SH-SY5Y (cell line): ENCODE measurements at regions not wholly inside any gene's neighbourhood (a gene's known extent, or its start where the extent isn't known, plus 50 kb on each side); places are given as distances from the start of the nearest gene placed in this dataset.

ENCODE experiments used
- GATA2 ChIP-seq: IDR thresholded peaks from 2 replicates; pipeline ENCODE4 v1.6.1; 2011; ENCODE audit warnings: mild to moderate bottlenecking, low read depth, low read length
- GATA3 ChIP-seq: IDR thresholded peaks from 2 replicates; pipeline ENCODE4 v1.6.1; 2011; ENCODE audit warnings: low read depth, mild to moderate bottlenecking, low read length, moderate library complexity

DNA sequence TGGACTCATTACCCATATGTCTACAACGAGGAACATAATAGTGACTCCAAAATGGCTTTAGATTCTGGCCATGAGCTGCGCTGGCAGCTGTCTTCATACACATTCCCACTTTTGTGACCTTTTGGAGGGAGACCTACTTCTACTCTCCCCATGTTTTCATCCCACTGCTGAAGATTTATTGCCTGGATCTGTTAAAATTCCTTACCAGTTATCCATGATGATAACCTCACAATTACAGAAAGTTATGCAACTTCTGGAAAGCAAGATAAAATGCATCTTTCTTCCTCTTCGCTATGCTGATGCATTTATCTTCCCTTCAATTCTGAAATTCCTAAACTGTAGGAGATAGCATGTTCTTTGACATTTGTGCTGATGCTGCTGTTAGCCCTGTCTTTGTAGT, 855.3 kb downstream of the SLC4A3 start:
- no peak for TF ChIP-seq GATA3
- TF ChIP-seq GATA2, result no peak

DNA sequence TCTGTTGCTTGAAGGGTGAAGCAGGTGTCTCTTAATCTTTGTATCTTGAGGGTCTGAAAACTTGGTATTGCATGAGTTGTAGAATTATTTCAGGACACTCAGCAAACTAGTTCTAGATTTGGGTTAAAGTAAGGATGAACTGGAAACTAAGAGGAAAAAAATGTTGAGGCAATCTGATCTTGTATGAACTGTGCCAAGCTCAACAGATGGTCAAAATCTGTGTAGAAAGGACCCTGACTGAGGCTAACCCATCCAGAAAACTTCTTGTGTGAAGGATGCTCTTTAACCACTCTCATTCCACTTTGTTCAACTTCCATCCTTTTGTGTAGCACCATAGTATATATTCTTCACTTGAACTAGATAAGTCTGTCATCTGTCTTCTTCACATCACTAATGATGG, 861.7 kb downstream of the SLC4A3 start:
- TF ChIP-seq GATA2 (no peak), GATA3 (no peak)

DNA sequence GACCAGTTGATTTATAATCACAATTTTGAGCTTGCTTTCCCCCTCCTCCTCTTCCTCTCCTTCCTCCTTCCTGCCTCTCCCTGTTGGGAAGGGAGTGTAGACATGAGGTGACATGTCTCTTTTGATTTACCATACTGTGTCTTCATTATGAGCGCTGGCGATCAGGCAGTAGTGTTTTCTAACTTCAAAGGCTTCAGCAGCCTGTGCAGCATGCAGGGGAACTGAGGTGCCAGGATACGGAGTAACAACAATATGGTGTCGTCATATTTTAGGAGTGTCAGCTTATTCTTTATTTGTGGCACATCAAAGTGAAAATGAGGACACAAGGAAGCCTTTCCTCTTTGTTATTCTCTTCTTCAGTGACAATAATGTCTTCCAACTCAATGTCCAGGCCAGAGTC, 864.2 kb downstream of the SLC4A3 start:
- no peak for TF ChIP-seq GATA2
- TF ChIP-seq GATA3, result no peak

DNA sequence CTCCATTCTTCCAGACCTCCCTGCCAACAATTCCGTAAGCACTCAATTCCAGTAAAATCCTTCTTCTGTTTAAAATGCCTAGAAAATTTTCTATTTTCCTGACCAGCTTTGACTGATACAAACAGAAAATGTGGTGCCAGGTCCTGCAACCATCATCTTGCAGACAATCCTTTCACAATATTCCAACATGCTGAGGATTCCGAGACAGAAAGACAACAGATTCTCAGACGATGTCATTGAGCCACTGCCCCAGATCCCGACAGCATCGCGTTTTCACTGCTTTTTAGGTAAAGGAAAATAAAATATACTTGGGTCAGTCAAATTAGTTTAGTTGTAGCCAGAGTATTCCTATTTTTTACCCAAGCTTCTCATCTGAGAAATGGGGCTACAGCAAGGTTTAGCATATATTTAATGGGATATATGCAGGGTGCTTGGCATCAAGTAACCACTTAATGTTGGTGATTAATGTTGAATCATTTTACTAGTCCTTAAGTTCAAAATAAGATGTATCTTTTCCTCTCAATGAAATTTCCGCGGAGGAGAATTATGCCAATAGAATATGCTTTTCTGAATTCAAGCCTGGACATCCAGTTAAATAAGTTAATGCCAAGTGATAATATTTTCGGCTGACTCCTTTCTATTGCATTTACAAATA, 866.6 kb downstream of the SLC4A3 start:
- no peak for TF ChIP-seq GATA3
- no peak for TF ChIP-seq GATA2

DNA sequence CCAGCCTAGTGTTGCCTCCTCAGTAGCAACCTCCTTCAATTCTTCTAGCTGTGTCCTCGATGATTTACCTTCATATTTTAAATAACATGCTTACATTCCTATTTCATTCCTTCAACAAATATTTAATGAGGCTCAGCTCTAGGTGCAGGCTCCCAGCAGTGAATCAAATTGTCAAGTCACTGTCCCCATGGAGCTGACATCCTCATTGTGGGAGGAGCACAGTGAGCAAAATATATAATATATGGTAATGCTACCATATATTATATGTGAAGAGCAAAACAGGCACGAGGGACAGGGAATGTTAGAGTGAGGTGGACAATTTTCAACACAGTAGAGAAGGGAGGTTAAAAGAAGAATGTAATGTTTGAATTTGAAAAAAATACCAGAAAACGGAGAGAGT, 869.1 kb downstream of the SLC4A3 start:
- TF ChIP-seq GATA2 (no peak), GATA3 (no peak)

DNA sequence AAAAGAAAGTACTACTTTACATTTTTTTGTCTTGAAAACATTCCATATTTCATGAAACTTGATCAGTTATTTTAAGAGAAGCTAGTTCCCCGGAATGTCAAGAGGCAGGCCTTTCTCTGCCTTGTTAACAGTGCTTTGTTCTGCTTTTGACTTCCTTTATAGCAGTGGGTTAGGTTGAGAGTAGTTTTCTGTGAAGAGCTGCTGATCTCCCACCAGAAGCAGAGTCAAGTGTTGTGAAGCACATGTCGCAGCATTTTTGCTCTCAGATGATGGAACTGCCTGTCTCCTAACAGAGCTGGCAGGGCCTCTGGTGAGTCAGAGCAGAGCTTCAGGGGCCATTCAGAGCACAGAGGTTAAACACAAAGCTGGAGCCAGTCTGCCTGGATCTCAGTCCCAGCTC, 871.8 kb downstream of the SLC4A3 start:
- TF ChIP-seq GATA2, result no peak
- no peak for TF ChIP-seq GATA3

DNA sequence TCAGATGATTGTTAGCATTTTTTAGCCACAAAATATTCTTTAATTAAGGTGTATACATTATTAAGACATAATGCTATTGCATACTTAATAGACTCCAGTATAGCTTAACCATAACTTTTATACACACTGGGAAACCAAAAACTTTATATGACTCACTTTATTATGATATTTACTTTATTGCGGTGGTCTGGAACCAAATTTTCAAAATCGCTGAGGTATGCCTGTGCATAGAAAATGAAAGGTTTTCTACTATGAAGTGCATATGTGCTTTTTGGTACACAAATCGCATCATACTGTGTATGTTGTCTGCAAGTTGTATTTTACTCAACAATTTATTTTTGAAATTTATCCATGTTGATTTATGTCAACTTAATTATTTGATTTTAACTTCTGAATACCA, 875.1 kb downstream of the SLC4A3 start:
- TF ChIP-seq GATA2, result no peak
- TF ChIP-seq GATA3, result no peak

DNA sequence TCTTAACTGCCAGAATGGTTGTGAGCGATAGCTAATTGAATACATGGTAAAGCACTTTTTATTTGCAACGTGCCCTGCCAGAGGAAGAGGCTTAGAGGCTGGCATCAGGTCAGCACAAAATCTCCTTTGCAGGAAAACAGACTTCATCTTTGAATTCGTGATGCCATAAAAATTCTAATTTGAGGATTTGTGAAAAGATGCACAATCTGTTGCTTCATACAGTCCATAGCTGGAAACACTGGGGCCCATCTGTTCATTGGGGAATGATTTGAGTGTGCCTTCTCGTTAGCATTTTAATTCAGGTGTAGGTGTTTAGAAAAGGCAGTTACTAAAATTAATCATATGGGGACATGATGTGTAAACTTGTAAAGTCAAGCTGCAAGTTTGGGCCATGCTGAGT, 876.0 kb downstream of the SLC4A3 start:
- TF ChIP-seq GATA2, result no peak
- TF ChIP-seq GATA3, result no peak

DNA sequence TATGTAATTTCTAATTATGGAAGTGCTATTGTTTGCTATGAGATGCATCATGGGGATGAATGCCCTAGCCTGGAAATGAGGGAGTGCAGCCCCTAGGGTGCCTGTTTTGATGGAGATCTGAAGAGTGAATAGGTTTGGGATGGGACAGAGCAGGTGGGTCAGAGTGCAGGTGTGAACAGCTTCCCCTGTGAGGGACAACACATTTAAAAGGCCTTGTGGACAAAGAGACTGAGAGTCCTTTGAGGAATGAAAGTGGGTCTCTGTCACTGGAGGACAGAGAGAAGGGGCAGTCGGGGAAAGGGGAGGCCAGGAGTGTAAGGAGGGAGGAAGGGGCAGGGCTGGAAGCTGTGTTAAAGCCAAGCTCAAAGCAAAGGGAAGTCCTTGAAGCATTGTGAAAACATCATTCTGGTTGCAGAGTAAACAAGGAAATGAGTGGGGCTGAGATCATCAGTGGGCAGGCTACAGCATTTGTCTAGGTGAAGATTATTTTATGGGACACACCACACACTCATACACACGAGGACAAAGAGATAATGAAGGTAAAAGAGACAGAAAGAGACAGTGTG, 877.6 kb downstream of the SLC4A3 start:
- no peak for TF ChIP-seq GATA3
- no peak for TF ChIP-seq GATA2

DNA sequence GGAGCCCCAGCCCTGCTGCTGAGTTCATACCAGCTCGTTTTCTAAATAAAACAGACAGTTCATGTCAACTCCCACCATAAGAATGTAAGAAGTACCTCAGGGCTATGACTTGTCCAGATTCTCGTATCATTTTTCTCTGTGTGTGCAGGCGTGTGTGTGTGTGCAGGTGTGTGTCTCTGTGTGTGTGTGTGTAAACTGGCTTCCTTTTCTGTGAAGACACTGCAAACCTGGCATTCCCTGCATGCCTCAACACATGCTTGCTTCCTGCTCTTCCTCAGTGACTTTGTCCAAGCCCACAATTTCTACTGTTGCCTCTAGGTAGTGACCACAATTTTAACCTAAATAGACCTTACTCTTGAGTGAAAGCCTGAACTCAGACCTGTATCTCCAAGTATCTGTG, 879.0 kb downstream of the SLC4A3 start:
- no peak for TF ChIP-seq GATA3
- no peak for TF ChIP-seq GATA2

DNA sequence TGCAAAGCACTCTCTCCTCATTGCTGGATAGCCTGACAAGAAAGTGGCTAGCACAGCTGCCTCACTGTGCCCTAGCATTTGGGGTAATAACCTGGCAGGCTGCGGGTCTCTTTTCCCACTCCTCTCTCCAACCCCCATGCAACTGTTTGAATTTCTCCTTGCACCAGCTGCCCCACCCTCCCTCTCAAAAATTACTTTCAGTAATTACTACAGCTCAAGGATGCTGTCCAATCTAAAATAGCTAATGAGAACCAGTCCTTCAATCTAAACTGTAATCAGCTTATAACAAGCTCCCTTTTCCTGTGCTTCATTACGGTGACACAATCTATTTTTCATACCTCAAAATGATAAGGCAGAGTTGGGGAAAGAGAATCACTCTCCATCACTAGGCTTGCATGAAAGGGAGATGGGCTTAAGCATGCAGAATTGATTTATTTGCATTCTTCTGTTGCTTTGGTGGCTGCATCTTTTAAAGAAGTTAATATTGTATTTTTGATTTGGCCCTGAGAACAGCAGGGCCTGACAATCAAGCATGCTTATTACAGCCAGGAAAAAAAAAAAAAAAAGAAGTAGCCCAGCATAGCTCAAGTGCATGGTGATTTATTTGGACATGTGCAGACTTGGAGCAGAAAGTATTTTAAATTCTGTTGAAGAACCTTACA, 881.8 kb downstream of the SLC4A3 start:
- TF ChIP-seq GATA3, result no peak
- TF ChIP-seq GATA2, result no peak

DNA sequence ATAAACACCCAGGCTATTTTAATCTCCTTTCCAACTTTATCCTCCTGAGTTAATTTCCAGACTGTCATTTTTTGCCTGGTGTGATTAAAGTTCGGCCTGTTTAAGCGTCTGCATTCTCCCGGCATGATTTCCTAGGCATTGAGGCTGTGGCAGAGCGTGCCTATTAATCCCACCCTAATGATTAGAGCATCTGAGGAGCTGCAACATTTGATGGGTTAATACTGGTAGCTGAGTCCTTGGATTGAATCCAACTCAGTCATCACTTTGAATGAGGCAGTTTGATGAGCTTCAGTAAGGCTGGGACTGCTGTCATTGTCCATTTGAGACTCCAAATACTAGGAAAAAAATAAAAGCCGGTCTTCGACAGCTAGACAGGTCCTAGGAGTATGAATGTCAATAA, 882.5 kb downstream of the SLC4A3 start:
- TF ChIP-seq GATA2 (no peak), GATA3 (no peak)

DNA sequence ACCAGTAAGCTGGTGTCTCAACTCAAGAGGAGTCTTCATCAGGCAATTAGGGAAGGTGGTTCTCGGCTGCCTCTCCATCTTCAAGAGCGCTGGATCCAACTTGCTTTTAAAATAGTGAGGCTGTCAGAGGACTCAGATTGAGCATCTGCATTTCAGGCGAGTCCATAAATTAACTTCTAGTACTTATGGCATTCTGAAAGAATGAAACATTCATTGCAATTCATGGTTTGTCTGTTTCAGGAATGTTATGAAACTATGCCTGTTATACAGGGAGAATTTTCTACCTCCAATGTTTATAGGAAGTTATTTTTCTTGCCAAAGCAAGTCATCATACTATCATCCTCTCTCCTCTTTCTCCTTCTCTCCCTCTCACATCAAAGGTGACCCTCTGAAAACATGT, 883.2 kb downstream of the SLC4A3 start:
- no peak for TF ChIP-seq GATA3
- no peak for TF ChIP-seq GATA2

DNA sequence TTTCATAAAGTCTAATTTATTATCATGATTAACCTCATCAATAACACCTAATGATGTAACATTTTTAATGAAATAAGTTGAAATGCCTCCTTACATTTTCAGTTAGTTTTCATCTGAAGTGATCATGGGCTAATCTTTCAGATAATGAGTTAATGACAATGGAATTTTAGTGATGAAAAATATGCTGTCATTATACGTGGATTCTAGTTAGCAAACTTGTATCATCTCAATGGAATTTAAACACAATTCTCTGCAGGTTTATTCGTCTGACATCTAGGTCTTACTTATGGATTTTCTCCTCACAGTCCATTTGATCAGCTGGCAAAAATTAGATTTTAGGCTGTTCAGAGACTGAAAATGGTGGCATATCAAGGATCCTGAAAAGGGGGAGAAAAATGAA, 885.0 kb downstream of the SLC4A3 start:
- no peak for TF ChIP-seq GATA3

DNA sequence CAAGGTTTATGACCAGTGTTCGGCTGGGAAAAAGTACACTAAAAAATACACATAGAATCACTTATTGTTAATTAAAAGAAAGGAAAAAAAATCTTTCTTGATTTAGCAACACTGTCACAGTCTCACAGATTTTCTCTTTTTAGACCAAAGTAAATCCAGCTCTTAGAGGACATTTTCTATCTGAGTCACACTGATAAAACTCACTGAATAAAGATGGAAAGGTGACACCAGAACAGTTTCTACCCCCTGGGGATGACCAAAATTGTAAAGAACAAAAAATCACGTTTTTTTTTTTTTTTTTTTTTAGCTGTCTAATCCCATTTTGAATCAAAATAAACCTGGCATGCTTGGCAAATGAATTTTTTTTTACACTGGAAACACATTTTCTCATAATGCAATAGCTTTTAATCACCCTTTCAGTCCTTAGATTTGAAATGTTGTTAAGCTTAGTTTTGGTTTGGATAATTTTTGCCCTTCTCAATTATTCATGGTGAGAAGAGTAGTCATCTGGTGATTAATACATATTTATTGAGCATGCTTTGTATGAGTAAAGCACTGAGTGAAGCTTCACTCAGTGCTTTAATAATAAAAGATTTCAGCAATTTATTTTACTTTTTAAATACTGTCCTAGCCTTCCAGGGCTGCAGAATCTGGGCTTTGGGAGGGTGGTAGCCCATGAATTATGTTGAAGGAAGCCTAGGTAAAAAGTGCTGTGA, 886.3 kb downstream of the SLC4A3 start:
- TF ChIP-seq GATA3 (no peak), GATA2 (no peak)
